ENCODE measurements at regions not wholly inside any gene's neighbourhood (a gene's known extent, or its start where the extent isn't known, plus 50 kb on each side); places are given as distances from the start of the nearest gene placed in this dataset.

GRCh38 chr5:56414066-56414465 lies 180.9 kb upstream of the ANKRD55 start:
- H3K9me3 ChIP-seq (ENCODE audit: low read length): peaks cover 9% of the 10 kb centered on the region
- no peak for TF ChIP-seq HNRNPUL1 (IDR thresholded peaks at IDR 0.05; ENCODE audit: low read depth, low read length)
- TF ChIP-seq ETV6 (CRISPR knock-in tag; conservative IDR thresholded peaks at IDR 0.05): no peak
- TF ChIP-seq ZNF883 (CRISPR knock-in tag; IDR thresholded peaks at IDR 0.05; ENCODE audit: not compliant biosample characterization): no peak
- no peak for TF ChIP-seq ZNF749 (CRISPR knock-in tag; IDR thresholded peaks at IDR 0.05; ENCODE audit: borderline replicate concordance)
- no peak for TF ChIP-seq NFIC (IDR thresholded peaks at IDR 0.05; ENCODE audit: low read length)
- TF ChIP-seq ZSCAN25 (CRISPR knock-in tag; IDR thresholded peaks at IDR 0.05): no peak
- TF ChIP-seq GABPB1 (CRISPR knock-in tag; IDR thresholded peaks at IDR 0.05): no peak
- TF ChIP-seq SMAD9 (CRISPR knock-in tag; IDR thresholded peaks at IDR 0.05): no peak
- TF ChIP-seq, protein P1, sequence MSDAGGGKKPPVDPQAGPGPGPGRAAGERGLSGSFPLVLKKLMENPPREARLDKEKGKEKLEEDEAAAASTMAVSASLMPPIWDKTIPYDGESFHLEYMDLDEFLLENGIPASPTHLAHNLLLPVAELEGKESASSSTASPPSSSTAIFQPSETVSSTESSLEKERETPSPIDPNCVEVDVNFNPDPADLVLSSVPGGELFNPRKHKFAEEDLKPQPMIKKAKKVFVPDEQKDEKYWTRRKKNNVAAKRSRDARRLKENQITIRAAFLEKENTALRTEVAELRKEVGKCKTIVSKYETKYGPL (CRISPR knock-in tag; IDR thresholded peaks at IDR 0.05): no peak
- TF ChIP-seq YEATS2 (CRISPR knock-in tag; IDR thresholded peaks at IDR 0.05; ENCODE audit: borderline replicate concordance): no peak
- TF ChIP-seq HNRNPK (IDR thresholded peaks at IDR 0.05; ENCODE audit: low read depth, low read length, poor library complexity, severe bottlenecking): no peak
- no peak for TF ChIP-seq KLF13 (CRISPR knock-in tag; IDR thresholded peaks at IDR 0.05)
- TF ChIP-seq ZNF674 (CRISPR knock-in tag; IDR thresholded peaks at IDR 0.05; ENCODE audit: low read depth): no peak
- TF ChIP-seq NR2C2 (CRISPR knock-in tag; IDR thresholded peaks at IDR 0.05; ENCODE audit: borderline replicate concordance): no peak
- no peak overlapping the region for H3K27ac ChIP-seq (ENCODE audit: extremely low read length, insufficient read depth, low read length)
- ChIA-PET CTCF (ENCODE audit: low intra/inter-chr PET ratio, low total read pairs) (no interaction called here), POLR2A (no interaction called here)
- H2AFZ ChIP-seq (ENCODE audit: low read length): no peak overlapping the region
- DNase-seq (ENCODE audit: low spot score): no peak
- in situ Hi-C loops (cut with HindIII; ENCODE audit: extremely low pct_ligation_motif_present, low pct_unique_long_range_greater_than_20kb): no loop called here
- no TSS peak for BruUV-seq (replicated peaks)
- FAIRE-seq: no peak
- H3K4me1 ChIP-seq (ENCODE audit: insufficient read depth, low read length): no peaks in the 10 kb centered on the region
- H3K4me2 ChIP-seq (ENCODE audit: low read depth, low read length): no peak overlapping the region
- intact Hi-C loops (cut with micrococcal nuclease; ENCODE audit: unreplicated experiment): no loop called here
- H4K20me1 ChIP-seq (ENCODE audit: insufficient read depth, low read length): no peaks in the 10 kb centered on the region
- H3K4me3 ChIP-seq (replicated peaks in 1 of 3; ENCODE audit: insufficient read depth in 1 of 3, low read depth in 2 of 3, low read length in 3 of 3): no peak overlapping the region
- H3K36me3 ChIP-seq (replicated peaks in 1 of 2; ENCODE audit: control insufficient read depth in 1 of 2, insufficient read depth in 2 of 2, low read length in 2 of 2): no peaks in the 10 kb centered on the region
- ATAC-seq: no peak
- no peaks in the 10 kb centered on the region for H3K27me3 ChIP-seq (ENCODE audit: control insufficient read depth in 1 of 2, insufficient read depth in 2 of 2, low read length in 2 of 2)
- 90% methylated on average over 3 of the region's 3 CpGs for WGBS (ENCODE audit: low lambda C conversion rate)
- no peak overlapping the region for H3K9ac ChIP-seq (ENCODE audit: insufficient read depth, low read depth, low read length)
- H3K79me2 ChIP-seq (ENCODE audit: insufficient read depth, low read length): no peaks in the 10 kb centered on the region

Measured in HepG2 (cell line).